OCI-LY7 (cell line): ENCODE measurements at regions not wholly inside any gene's neighbourhood (a gene's known extent, or its start where the extent isn't known, plus 50 kb on each side); places are given as distances from the start of the nearest gene placed in this dataset.
"Not testable (repeated sequence)": the region's sequence is repeated elsewhere in the genome, so short reads cannot be mapped to it uniquely, and the experiment has no call there.

Experiments used
- CTCF ChIP-seq: fragments of 200-600 bp; sonication (generic); conservative IDR thresholded peaks from 2 replicates; pipeline ENCODE4 v1.5.1; 2014; ENCODE audit warnings: mild to moderate bottlenecking, antibody characterized with exemption, low read length, moderate library complexity, mixed read lengths
- EZH2phosphoT487 ChIP-seq: fragments of 200-600 bp; sonication (generic); IDR thresholded peaks from 2 replicates; pipeline ENCODE4 v1.6.1; 2018; ENCODE audit warnings: low read depth, borderline replicate concordance, mild to moderate bottlenecking, mixed run types, antibody characterized with exemption, low read length, moderate library complexity, mixed read lengths

- not testable (repeated sequence) for TF ChIP-seq CTCF, EZH2phosphoT487
Measured at GRCh38 chr1:83471272-83471671, 527.7 kb downstream of the TTLL7 start.
